ENCODE measurements at regions not wholly inside any gene's neighbourhood (a gene's known extent, or its start where the extent isn't known, plus 50 kb on each side); places are given as distances from the start of the nearest gene placed in this dataset.

- Histone ChIP-seq H3K4me1 (ENCODE audit: control insufficient read depth, insufficient read depth, low read length) (no peaks in the 10 kb centered on the region), H3K27ac (ENCODE audit: low read depth, low read length) (no peak overlapping the region), H3K4me3 (ENCODE audit: low read length) (no peak overlapping the region), H3K27me3 (ENCODE audit: control insufficient read depth, insufficient read depth, low read length, poor library complexity, severe bottlenecking) (no peaks in the 10 kb centered on the region), H3K36me3 (ENCODE audit: control insufficient read depth, insufficient read depth, low read length) (no peaks in the 10 kb centered on the region), H3K9ac (ENCODE audit: extremely low read depth, low read length, poor library complexity, severe bottlenecking) (no peak overlapping the region), H3K9me3 (ENCODE audit: control insufficient read depth, low read length) (no peaks in the 10 kb centered on the region)
- no peak for TF ChIP-seq CTCF (conservative IDR thresholded peaks at IDR 0.05)
- Mint-ChIP-seq H3K4me1 (peaks cover 18% of the 10 kb centered on the region), H3K9me3 (peaks cover 5% of the 10 kb centered on the region), H3K27ac (no peak overlapping the region), H3K4me3 (no peak overlapping the region), H3K27me3 (ENCODE audit: insufficient read depth) (no peaks in the 10 kb centered on the region), H3K36me3 (ENCODE audit: low read depth) (no peaks in the 10 kb centered on the region)
- DNase-seq: no peak
Measured at GRCh38 chr18:37980556-37980955, 415.0 kb upstream of the CELF4 start.

- Histone ChIP-seq H3K4me1 (ENCODE audit: control insufficient read depth, insufficient read depth, low read length) (no peaks in the 10 kb centered on the region), H3K9me3 (ENCODE audit: control insufficient read depth, low read length) (peaks cover 7% of the 10 kb centered on the region), H3K9ac (ENCODE audit: extremely low read depth, low read length, poor library complexity, severe bottlenecking) (no peak overlapping the region), H3K27ac (ENCODE audit: low read depth, low read length) (no peak overlapping the region), H3K27me3 (ENCODE audit: control insufficient read depth, insufficient read depth, low read length, poor library complexity, severe bottlenecking) (no peaks in the 10 kb centered on the region), H3K4me3 (ENCODE audit: low read length) (no peak overlapping the region), H3K36me3 (ENCODE audit: control insufficient read depth, insufficient read depth, low read length) (no peaks in the 10 kb centered on the region)
- Mint-ChIP-seq H3K27me3 (ENCODE audit: insufficient read depth) (no peaks in the 10 kb centered on the region), H3K4me3 (no peak overlapping the region), H3K36me3 (ENCODE audit: low read depth) (no peaks in the 10 kb centered on the region), H3K9me3 (peaks cover 17% of the 10 kb centered on the region), H3K27ac (no peak overlapping the region), H3K4me1 (no peaks in the 10 kb centered on the region)
- 84 to 93% methylated on average over 1 of the region's 1 CpG for WGBS, 2 experiments (ENCODE audit: insufficient coverage in 1 of 2, insufficient read length in 1 of 2)
- TF ChIP-seq CTCF (conservative IDR thresholded peaks at IDR 0.05): no peak
- no peak for DNase-seq
Measured at GRCh38 chr18:37975446-37975845, 409.8 kb upstream of the CELF4 start.

GRCh38 chr18:37967261-37967660 is 401.7 kb upstream of the CELF4 start:
- DNase-seq: no peak
- Mint-ChIP-seq H3K36me3 (ENCODE audit: low read depth) (no peaks in the 10 kb centered on the region), H3K4me3 (no peak overlapping the region), H3K27ac (no peak overlapping the region), H3K9me3 (no peaks in the 10 kb centered on the region), H3K4me1 (peaks cover 10% of the 10 kb centered on the region), H3K27me3 (ENCODE audit: insufficient read depth) (no peaks in the 10 kb centered on the region)
- Histone ChIP-seq H3K27me3 (ENCODE audit: control insufficient read depth, insufficient read depth, low read length, poor library complexity, severe bottlenecking) (no peaks in the 10 kb centered on the region), H3K9ac (ENCODE audit: extremely low read depth, low read length, poor library complexity, severe bottlenecking) (no peak overlapping the region), H3K9me3 (ENCODE audit: control insufficient read depth, low read length) (no peaks in the 10 kb centered on the region), H3K27ac (ENCODE audit: low read depth, low read length) (no peak overlapping the region), H3K4me3 (ENCODE audit: low read length) (no peak overlapping the region), H3K36me3 (ENCODE audit: control insufficient read depth, insufficient read depth, low read length) (no peaks in the 10 kb centered on the region), H3K4me1 (ENCODE audit: control insufficient read depth, insufficient read depth, low read length) (peaks cover 7% of the 10 kb centered on the region)
- 80% methylated on average over 1 of the region's 1 CpG; no CpG with 5 or more reads in 1 of the 2 experiments for WGBS, 2 experiments (ENCODE audit: insufficient coverage in 1 of 2, insufficient read length in 1 of 2)
- no peak for TF ChIP-seq CTCF (conservative IDR thresholded peaks at IDR 0.05)

Measured in endodermal cell (in vitro differentiated cells).